ENCODE measurements at regions not wholly inside any gene's neighbourhood (a gene's known extent, or its start where the extent isn't known, plus 50 kb on each side); places are given as distances from the start of the nearest gene placed in this dataset.

GRCh38 chrX:38991656-38992440 is 190.6 kb downstream of the MID1IP1 start:
- DNase-seq (ENCODE audit: low spot score), result no peak

- DNase-seq (ENCODE audit: low spot score), result no peak
These were observed 191.3 kb downstream of the MID1IP1 start for GRCh38 chrX:38992441-38993096.

GRCh38 chrX:38993500-38993899 is 192.2 kb downstream of the MID1IP1 start:
- no peak for DNase-seq (ENCODE audit: low spot score)

GRCh38 chrX:38999099-38999498 is 197.8 kb downstream of the MID1IP1 start:
- no peak for DNase-seq (ENCODE audit: low spot score)

- no peak for DNase-seq (ENCODE audit: low spot score)
These were observed 198.9 kb downstream of the MID1IP1 start for GRCh38 chrX:38999967-39000745.

- DNase-seq (ENCODE audit: low spot score), result no peak
These were observed 199.5 kb downstream of the MID1IP1 start for GRCh38 chrX:39000802-39001201.

- no peak for DNase-seq (ENCODE audit: low spot score)
These were observed 201.2 kb downstream of the MID1IP1 start for GRCh38 chrX:39002466-39002865.

GRCh38 chrX:39008549-39008948 is 207.3 kb downstream of the MID1IP1 start:
- no peak for DNase-seq (ENCODE audit: low spot score)

- DNase-seq (ENCODE audit: low spot score), result no peak
These were observed 210.4 kb downstream of the MID1IP1 start for GRCh38 chrX:39011454-39012221.

- DNase-seq (ENCODE audit: low spot score), result no peak
These were observed 211.4 kb downstream of the MID1IP1 start for GRCh38 chrX:39012621-39013111.

GRCh38 chrX:39016556-39016955 is 215.3 kb downstream of the MID1IP1 start:
- no peak for DNase-seq (ENCODE audit: low spot score)

GRCh38 chrX:39017077-39017476 is 215.8 kb downstream of the MID1IP1 start:
- no peak for DNase-seq (ENCODE audit: low spot score)

- no peak for DNase-seq (ENCODE audit: low spot score)
These were observed 216.5 kb downstream of the MID1IP1 start for GRCh38 chrX:39017716-39018115.

- no peak for DNase-seq (ENCODE audit: low spot score)
These were observed 217.3 kb downstream of the MID1IP1 start for GRCh38 chrX:39018541-39018940.

- DNase-seq (ENCODE audit: low spot score), result no peak
These were observed 217.8 kb downstream of the MID1IP1 start for GRCh38 chrX:39019056-39019455.

GRCh38 chrX:39020051-39020669 is 218.9 kb downstream of the MID1IP1 start:
- DNase-seq (ENCODE audit: low spot score), result no peak

- no peak for DNase-seq (ENCODE audit: low spot score)
These were observed 220.8 kb downstream of the MID1IP1 start for GRCh38 chrX:39022106-39022505.

- no peak for DNase-seq (ENCODE audit: low spot score)
These were observed 228.0 kb downstream of the MID1IP1 start for GRCh38 chrX:39029221-39029620.

GRCh38 chrX:39030636-39031035 is 229.4 kb downstream of the MID1IP1 start:
- no peak for DNase-seq (ENCODE audit: low spot score)

- no peak for DNase-seq (ENCODE audit: low spot score)
These were observed 238.6 kb downstream of the MID1IP1 start for GRCh38 chrX:39039890-39040289.

- DNase-seq (ENCODE audit: low spot score), result no peak
These were observed 242.7 kb downstream of the MID1IP1 start for GRCh38 chrX:39043838-39044550.

Data from D341Med (cell line).